Muscle of leg (tissue), 3 donors: ENCODE measurements at regions not wholly inside any gene's neighbourhood (a gene's known extent, or its start where the extent isn't known, plus 50 kb on each side); places are given as distances from the start of the nearest gene placed in this dataset.
"Not testable (repeated sequence)": the region's sequence is repeated elsewhere in the genome, so short reads cannot be mapped to it uniquely, and the experiment has no call there.

Experiments used
- DNase-seq: peaks from one replicate; pipeline ENCODE4 v3.0.0; 2013
- H3K27ac ChIP-seq: one replicate; pipeline ENCODE4 v1.5.1; 2013; ENCODE audit warnings: mild to moderate bottlenecking, low read length, control low read depth
- H3K27me3 ChIP-seq: one replicate; pipeline ENCODE4 v1.6.1; 2013; ENCODE audit warnings: low read length; ENCODE audit not compliant: control insufficient read depth, insufficient read depth
- H3K36me3 ChIP-seq: one replicate; pipeline ENCODE4 v1.6.1; 2013; ENCODE audit warnings: low read length; ENCODE audit not compliant: control insufficient read depth, insufficient read depth
- H3K4me1 ChIP-seq: one replicate; pipeline ENCODE4 v1.6.1; 2013; ENCODE audit warnings: low read length; ENCODE audit not compliant: control insufficient read depth, insufficient read depth
- H3K4me3 ChIP-seq: one replicate; pipeline ENCODE4 v1.5.1; 2013; ENCODE audit warnings: low read length, control low read depth
- H3K9me3 ChIP-seq: replicated peaks from 2 replicates; pipeline ENCODE4 v1.6.1; 2013; ENCODE audit warnings: low read depth, low read length; ENCODE audit not compliant: control insufficient read depth
- WGBS: methylation state at CpG from one replicate; pipeline ENCODE4 v1.1.5; 2013; ENCODE audit warnings: missing lambda C conversion rate; ENCODE audit not compliant: insufficient coverage; 5-methylcytosine and 5-hydroxymethylcytosine counted together

DNA sequence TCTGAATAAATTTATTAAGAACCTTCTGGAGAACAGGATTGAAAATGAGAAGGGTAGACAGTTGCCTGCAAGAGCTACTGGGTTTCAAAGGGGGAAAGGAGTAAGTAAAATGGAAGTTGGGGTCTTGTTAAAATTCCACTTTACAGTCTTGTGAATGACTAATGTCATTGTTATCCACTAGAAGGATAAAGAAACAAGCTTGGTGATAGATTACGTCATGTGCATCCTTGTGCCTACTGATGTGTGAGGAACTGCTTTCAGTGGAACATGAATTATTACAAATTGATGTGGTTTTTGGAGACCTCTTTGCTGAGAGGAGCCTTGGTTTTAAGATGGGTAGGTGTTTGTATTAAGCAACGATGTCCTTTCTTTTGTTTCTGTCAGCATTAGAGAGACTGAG lies 272.5 kb upstream of the PRICKLE1 start:
- Histone ChIP-seq H3K27me3 (no peaks in the 10 kb centered on the region), H3K4me3 (no peak overlapping the region), H3K36me3 (no peaks in the 10 kb centered on the region), H3K9me3 (no peaks in the 10 kb centered on the region), H3K27ac (no peak overlapping the region), H3K4me1 (no peaks in the 10 kb centered on the region)
- DNase-seq, result no peak
- 74% methylated on average over 2 of the region's 2 CpGs for WGBS

DNA sequence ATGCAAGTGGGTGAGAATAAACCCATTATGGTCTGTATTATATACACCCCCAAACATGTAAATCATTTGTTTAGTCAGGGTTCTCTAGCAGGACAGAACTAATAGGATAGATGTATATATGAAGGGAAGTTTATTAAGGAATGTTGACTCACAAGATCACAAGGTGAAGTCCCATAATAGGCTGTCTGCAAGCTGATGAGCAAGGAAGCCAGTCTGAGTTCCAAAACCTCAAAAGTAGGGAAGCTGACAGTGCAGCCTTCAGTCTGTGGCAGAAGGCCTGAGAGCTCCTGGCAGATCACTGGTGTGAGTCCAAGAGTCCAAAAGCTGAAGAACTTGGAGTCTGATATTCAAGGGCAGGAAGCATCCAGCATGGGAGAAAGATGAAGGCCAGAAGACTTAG lies 270.8 kb upstream of the PRICKLE1 start:
- H3K4me3 ChIP-seq, H3K27ac ChIP-seq, H3K9me3 ChIP-seq, H3K27me3 ChIP-seq, H3K4me1 ChIP-seq, DNase-seq, H3K36me3 ChIP-seq: not testable (repeated sequence)

DNA sequence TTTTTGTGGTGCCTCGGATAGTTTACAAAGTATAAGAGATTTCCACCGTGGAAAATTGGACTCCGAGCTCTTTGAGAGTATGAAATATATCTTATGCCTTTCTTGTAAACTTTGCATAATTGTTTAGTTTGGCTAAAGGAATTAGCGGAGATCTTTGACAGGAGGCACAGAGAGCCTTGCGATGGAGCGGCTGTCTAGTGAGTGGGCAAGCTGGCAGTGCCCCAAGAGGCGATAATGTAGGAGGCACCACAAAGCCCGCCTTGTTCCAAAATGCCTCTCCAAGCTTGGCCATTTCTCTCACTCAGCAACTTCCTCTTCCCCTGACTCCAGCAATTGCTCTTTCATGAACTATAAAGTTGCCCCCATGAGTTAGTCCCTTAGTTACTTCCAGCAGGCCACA lies 270.1 kb upstream of the PRICKLE1 start:
- Histone ChIP-seq H3K36me3 (no peaks in the 10 kb centered on the region), H3K9me3 (no peaks in the 10 kb centered on the region), H3K4me3 (no peak overlapping the region), H3K27me3 (no peaks in the 10 kb centered on the region), H3K4me1 (no peaks in the 10 kb centered on the region), H3K27ac (no peak overlapping the region)
- peak; percentile 57 for DNase-seq
- WGBS, result 53% methylated on average over 7 of the region's 8 CpGs

DNA sequence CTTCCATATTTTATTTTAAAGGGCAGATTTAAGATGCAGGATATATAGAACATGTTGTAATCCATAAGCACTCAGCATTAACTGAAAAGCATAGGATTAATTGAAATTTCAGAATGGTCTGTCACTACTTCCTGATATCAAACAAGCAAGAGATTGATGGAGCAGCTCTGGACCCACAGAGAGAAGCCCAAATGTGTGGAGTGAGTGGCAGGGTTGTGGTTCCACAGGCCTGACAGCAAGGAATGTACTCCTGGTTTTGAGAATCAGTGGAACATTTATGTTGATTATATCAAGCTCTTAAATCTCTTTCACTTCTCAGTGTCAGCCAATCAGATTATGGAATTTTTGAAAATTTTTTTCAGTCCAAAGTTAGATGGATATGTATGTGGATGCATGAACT lies 267.6 kb upstream of the PRICKLE1 start:
- Histone ChIP-seq H3K4me1 (no peaks in the 10 kb centered on the region), H3K36me3 (no peaks in the 10 kb centered on the region), H3K4me3 (no peak overlapping the region), H3K27ac (no peak overlapping the region), H3K27me3 (no peaks in the 10 kb centered on the region), H3K9me3 (no peaks in the 10 kb centered on the region)
- no peak for DNase-seq

DNA sequence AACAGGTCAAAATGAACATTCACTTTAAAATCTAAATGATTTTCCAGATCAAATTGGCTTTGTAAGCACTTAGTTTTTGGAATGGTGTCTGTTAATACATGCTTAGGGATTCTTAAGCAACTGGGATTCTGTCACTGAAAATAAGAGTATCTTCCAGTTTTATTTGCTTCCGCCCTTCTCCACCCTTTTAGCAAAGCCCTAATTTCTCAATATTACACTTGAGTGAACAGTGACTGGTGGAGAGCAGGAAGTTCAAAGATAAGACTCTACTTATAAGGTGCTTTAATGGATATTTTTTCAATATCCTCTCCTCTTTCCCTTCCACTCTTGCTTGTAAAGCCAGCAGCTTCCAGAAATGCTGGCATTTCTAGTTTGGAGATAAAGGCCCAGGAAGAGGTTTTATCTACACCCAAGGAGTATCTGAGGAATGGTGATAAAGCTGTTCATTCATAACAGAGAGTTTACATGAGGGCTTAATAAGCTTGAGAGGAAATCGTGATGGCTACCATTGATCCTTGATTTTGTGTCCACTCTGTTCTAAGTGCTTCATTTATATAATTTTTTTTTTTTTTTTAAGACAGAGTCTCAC lies 265.9 kb upstream of the PRICKLE1 start:
- H3K27ac ChIP-seq, result no peak overlapping the region
- no peak for DNase-seq
- no peaks in the 10 kb centered on the region for H3K4me1 ChIP-seq
- H3K27me3 ChIP-seq, result no peaks in the 10 kb centered on the region
- WGBS, result no CpG with 5 or more reads among the region's 2 CpGs
- H3K36me3 ChIP-seq, result no peaks in the 10 kb centered on the region
- H3K4me3 ChIP-seq, result no peak overlapping the region
- H3K9me3 ChIP-seq, result no peaks in the 10 kb centered on the region

DNA sequence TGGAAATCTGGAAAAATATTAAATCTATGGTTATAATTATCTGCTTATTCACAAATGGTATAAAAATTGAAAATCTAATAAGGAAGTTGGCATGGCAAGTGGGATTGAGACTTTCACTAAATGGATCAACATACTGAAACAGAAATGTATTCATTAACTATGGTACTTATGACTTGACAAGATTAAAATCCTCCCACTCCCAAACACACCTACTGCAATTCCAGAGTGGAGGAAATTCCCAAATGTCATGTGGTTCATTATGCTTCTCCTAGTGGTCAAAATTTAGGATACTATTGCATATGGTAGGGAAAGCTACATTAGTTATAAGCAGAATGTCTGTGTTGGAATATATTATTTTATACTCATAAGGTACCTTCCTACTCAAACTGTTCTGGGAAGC lies 265.3 kb upstream of the PRICKLE1 start:
- no peak for DNase-seq
- Histone ChIP-seq H3K36me3 (no peaks in the 10 kb centered on the region), H3K4me3 (no peak overlapping the region), H3K9me3 (no peaks in the 10 kb centered on the region), H3K27ac (no peak overlapping the region), H3K27me3 (no peaks in the 10 kb centered on the region), H3K4me1 (no peaks in the 10 kb centered on the region)

DNA sequence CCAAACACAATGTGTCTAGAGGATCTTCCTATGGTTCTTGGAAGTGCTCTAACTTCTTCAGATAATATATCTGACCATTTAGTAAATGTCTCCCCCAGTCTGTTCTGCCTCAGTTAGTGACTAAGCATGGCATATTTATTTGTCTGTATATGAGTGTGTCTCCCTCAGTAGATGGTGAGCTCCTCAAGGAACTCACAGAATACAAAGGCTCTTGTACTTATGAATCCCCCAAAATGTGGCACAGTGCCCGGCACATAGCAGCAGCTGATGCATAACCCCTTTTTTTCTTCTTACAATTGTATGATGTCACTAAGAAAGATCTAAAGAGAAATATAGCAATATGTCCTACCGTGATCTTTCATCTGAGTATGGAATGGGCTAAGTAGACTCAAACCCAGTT lies 264.7 kb upstream of the PRICKLE1 start:
- no peaks in the 10 kb centered on the region for H3K4me1 ChIP-seq
- no peaks in the 10 kb centered on the region for H3K9me3 ChIP-seq
- 83% methylated on average over 1 of the region's 2 CpGs for WGBS
- H3K36me3 ChIP-seq, result no peaks in the 10 kb centered on the region
- no peak overlapping the region for H3K4me3 ChIP-seq
- H3K27me3 ChIP-seq, result no peaks in the 10 kb centered on the region
- no peak for DNase-seq
- no peak overlapping the region for H3K27ac ChIP-seq

DNA sequence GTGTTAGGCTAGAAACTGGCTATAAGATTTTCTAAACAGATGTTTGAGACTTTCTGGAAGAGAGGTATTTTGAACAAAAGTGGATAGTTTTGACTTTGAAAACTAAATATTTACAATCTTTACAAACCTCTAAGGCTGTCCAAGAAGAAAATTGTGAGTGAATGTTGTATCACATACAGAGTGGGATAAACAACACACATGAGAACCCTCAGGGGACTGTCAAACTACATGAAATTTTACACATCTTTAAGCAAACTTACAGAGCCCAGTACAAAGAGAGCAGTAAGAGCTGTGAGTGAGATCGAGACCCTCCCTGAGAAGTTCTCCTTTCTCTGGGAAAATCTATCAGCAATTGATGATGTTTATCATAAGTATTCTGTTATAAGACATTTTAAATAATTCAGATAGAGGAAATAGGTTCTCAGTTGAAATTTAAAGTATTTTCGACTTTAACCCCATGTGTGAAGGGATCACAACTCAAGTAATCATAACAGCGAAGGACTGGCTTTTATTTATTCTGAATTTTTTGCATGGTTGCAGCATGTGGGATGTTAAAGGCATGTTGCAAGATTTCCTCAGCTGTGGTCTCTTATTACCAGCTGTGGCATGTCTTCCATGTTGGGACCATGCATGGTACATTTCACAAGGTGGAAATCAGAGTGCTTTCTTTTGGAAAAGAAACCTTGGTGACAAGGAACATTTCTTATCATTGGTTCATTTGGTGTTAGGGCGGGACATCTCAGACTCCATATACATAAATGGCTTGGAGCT lies 264.0 kb upstream of the PRICKLE1 start:
- no CpG with 5 or more reads among the region's 4 CpGs for WGBS
- H3K27me3 ChIP-seq, result no peaks in the 10 kb centered on the region
- H3K36me3 ChIP-seq, result no peaks in the 10 kb centered on the region
- no peak overlapping the region for H3K4me3 ChIP-seq
- no peak for DNase-seq
- H3K27ac ChIP-seq, result no peak overlapping the region
- H3K4me1 ChIP-seq, result no peaks in the 10 kb centered on the region
- no peaks in the 10 kb centered on the region for H3K9me3 ChIP-seq

DNA sequence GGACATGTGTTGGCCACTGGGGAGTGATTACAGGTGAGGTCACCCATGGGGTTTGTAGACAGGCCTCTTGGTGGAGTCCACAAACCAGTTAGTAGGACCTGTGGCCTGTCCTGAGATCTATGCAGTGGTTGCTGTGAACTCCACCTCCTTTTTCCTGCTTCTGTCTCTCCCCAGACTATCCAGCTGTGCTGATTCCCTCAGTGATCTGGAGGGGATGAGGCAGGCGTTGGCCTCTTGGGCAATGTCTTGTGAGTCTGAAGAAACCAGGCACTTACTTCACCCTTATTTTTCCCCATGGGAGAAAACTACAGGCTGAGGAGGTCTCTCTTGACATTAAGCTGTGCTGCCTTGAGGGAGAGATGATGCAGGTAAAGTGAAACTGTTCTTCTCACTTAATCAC lies 257.2 kb upstream of the PRICKLE1 start:
- WGBS, result no CpG with 5 or more reads among the region's 1 CpG
- DNase-seq, result no peak
- H3K27ac ChIP-seq, result no peak overlapping the region
- no peaks in the 10 kb centered on the region for H3K27me3 ChIP-seq
- no peaks in the 10 kb centered on the region for H3K4me1 ChIP-seq
- H3K9me3 ChIP-seq, result no peaks in the 10 kb centered on the region
- no peaks in the 10 kb centered on the region for H3K36me3 ChIP-seq
- no peak overlapping the region for H3K4me3 ChIP-seq

DNA sequence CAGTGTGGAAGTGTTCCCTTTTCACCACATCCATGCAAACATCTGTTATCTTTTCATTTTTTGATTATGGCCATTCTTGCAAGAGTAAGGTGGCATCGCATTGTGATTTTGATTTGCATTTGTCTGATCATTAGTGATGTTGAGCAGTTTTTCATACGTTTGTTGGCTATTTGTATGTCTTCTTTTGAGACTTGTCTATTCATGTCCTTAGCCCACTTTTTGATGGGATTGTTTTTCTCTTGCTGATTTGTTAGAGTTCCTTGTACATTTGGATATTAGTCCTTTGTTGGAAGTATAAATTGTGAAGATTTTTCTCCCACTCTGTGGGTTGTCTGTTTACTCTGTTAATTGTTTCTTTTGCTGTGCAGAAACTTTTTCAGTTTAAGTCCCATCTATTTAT lies 244.5 kb upstream of the PRICKLE1 start:
- no CpG with 5 or more reads among the region's 2 CpGs for WGBS
- Histone ChIP-seq H3K4me1 (no peaks in the 10 kb centered on the region), H3K27ac (no peak overlapping the region), H3K36me3 (no peaks in the 10 kb centered on the region), H3K9me3 (no peaks in the 10 kb centered on the region), H3K4me3 (no peak overlapping the region), H3K27me3 (no peaks in the 10 kb centered on the region)
- no peak for DNase-seq

DNA sequence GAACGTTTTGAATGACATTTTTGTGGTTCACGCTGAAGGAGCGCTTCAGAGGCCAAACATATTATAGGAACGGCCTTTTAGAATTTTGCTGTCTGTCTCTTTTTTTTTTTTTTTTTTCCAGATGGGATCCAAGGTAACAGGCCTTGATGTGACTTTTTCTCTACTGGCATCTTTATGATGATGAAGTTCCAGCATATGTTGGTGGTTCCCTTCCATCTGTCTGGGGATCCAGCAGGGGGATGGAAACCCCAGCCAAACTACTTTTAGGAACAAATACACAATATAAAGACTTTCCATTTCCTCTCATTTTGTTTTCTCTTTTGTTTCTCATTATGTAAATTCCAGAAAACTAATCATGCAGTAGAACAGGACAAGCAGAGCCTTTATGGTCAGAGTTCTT lies 239.3 kb upstream of the PRICKLE1 start:
- no CpG with 5 or more reads among the region's 4 CpGs for WGBS
- no peaks in the 10 kb centered on the region for H3K36me3 ChIP-seq
- peak; percentile 16 for DNase-seq
- H3K9me3 ChIP-seq, result peaks cover 3% of the 10 kb centered on the region
- H3K27me3 ChIP-seq, result no peaks in the 10 kb centered on the region
- no peaks in the 10 kb centered on the region for H3K4me1 ChIP-seq
- no peak overlapping the region for H3K27ac ChIP-seq
- H3K4me3 ChIP-seq, result no peak overlapping the region
